ENCODE measurements at regions not wholly inside any gene's neighbourhood (a gene's known extent, or its start where the extent isn't known, plus 50 kb on each side); places are given as distances from the start of the nearest gene placed in this dataset.

GRCh38 chr6:14790976-14791375, 454.9 kb upstream of the JARID2 start:
- Mint-ChIP-seq H3K27ac (no peak overlapping the region), H3K4me3 (no peak overlapping the region), H3K27me3 (peaks cover 7% of the 10 kb centered on the region), H3K9me3 (no peaks in the 10 kb centered on the region), H3K4me1 (peaks cover 31% of the 10 kb centered on the region)
- DNase-seq = no peak
- ATAC-seq = no peak

DNA sequence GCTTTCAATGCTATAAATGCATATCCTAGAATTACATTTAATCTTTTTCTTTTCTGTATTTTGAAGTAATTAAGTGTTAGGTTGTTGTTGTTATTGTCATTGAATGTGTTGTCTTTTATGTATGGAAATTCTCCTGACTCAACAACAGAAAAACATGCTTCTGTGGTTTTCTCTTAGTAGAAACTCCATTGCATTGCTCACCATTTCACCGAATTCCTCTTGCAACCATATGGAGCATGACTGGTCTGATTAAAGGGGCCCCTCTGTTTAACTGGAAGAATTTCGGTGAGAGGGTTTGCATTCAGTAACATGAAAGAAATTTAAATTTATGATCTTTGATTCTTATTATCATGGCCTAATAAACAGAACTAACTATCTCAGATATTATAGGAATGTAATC, 454.3 kb upstream of the JARID2 start:
- H3K4me1 Mint-ChIP-seq = peaks cover 26% of the 10 kb centered on the region
- ATAC-seq (no peak), DNase-seq (no peak)
- no peaks in the 10 kb centered on the region for H3K9me3 Mint-ChIP-seq
- no peak overlapping the region for H3K4me3 Mint-ChIP-seq
- peaks cover 7% of the 10 kb centered on the region for H3K27me3 Mint-ChIP-seq
- no peak overlapping the region for H3K27ac Mint-ChIP-seq

- H3K4me1 Mint-ChIP-seq = peaks cover 20% of the 10 kb centered on the region
- peaks cover 7% of the 10 kb centered on the region for H3K27me3 Mint-ChIP-seq
- ATAC-seq (no peak), DNase-seq (no peak)
- H3K4me3 Mint-ChIP-seq = no peak overlapping the region
- H3K9me3 Mint-ChIP-seq = peaks cover 0 to 1% of the 10 kb centered on the region in 2 donors
- H3K27ac Mint-ChIP-seq = peak overlapping the region in 1 of 2 donors; percentile 42
Observed at GRCh38 chr6:14792118-14792955, 453.5 kb upstream of the JARID2 start.

- Mint-ChIP-seq H3K27ac (peak overlapping the region in 1 of 2 donors; percentile 82), H3K27me3 (peaks cover 19% of the 10 kb centered on the region), H3K9me3 (peaks cover 6 to 13% of the 10 kb centered on the region in 2 donors), H3K4me3 (no peak overlapping the region), H3K4me1 (peaks cover 32% of the 10 kb centered on the region)
- DNase-seq = no peak
- no peak for ATAC-seq
Observed at GRCh38 chr6:14795451-14795850, 450.4 kb upstream of the JARID2 start.

GRCh38 chr6:14796974-14797762, 448.7 kb upstream of the JARID2 start:
- H3K4me3 Mint-ChIP-seq = no peak overlapping the region
- peak in 1 of 2 donors; percentile 16 for DNase-seq
- H3K27ac Mint-ChIP-seq = peak overlapping the region; percentile 64 to 94
- ATAC-seq = peak; percentile 66
- H3K27me3 Mint-ChIP-seq = peaks cover 18% of the 10 kb centered on the region
- peaks cover 31% of the 10 kb centered on the region for H3K4me1 Mint-ChIP-seq
- peaks cover 6 to 13% of the 10 kb centered on the region in 2 donors for H3K9me3 Mint-ChIP-seq

DNA sequence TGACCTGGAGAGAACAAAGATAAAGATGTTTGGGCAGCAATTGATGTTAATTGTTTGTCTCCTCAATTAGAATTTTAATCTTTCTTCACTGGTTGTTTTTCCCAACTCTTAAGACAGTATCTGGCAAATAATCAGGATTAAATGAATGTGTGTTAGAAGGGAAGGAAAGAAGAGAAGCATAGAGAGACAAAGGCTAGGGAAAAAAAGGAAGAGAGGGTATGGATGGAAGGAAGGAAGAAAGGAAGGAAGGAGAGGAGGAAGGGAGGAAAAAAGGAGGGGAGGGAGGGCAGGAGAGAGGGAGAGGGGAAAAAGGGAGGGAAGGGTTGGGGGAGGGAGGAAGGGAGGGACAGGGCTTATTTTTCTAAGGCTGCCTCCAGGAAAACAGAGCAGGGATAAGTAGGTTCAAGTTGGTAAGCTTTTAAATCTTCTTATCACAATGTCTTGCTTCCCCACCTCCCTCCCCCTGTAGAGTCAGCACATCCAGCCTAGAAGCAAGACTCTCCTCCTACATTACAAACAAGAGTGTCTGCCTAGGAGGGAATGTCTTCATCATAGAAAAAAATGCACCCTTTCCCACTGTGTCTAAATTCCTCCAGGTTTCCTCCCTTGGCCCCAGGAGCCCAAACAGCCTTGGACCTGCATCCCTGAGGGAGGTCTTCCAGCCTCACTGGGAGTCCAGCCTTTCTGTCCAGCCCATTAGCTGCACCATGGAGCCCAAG, 447.8 kb upstream of the JARID2 start:
- no peak overlapping the region for H3K4me3 Mint-ChIP-seq
- ATAC-seq (no peak), DNase-seq (no peak)
- H3K9me3 Mint-ChIP-seq = peaks cover 6 to 13% of the 10 kb centered on the region in 2 donors
- peak overlapping the region; percentile 67 to 94 for H3K27ac Mint-ChIP-seq
- peaks cover 12% of the 10 kb centered on the region for H3K27me3 Mint-ChIP-seq
- H3K4me1 Mint-ChIP-seq = peaks cover 25% of the 10 kb centered on the region

GRCh38 chr6:14798594-14798982, 447.3 kb upstream of the JARID2 start:
- Mint-ChIP-seq H3K9me3 (peaks cover 6 to 13% of the 10 kb centered on the region in 2 donors), H3K27ac (peak overlapping the region in 1 of 2 donors; percentile 67), H3K27me3 (peaks cover 12% of the 10 kb centered on the region), H3K4me1 (peaks cover 25% of the 10 kb centered on the region), H3K4me3 (no peak overlapping the region)
- no peak for DNase-seq
- no peak for ATAC-seq

DNA sequence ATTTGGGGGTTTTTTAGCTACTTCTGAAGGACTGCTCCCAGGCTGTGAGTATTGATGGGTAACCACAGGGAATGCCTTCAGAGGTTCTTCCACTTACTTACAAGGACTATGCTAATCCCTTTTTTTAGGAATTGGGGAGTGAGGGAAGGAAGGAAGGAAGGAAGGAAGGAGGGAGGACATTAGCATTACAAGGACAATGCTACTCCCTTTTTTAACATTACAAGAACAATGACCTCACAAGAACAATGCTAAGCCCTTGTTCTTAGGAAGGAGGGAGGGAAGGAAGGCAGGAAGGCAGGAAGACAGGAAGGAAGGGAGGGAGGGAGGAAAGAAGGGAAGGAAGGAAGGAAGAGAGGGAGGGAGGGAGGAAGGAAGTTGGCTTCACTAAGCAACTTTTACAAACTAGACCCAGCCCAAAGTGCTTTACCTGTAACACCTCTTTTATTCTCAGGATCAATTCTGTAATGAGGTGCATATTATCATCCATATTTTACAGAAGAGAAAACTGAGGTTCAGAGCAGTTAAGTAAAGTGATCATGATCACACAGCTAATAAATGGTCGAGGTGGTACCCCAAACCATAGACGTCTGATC, 446.8 kb upstream of the JARID2 start:
- Mint-ChIP-seq H3K9me3 (peaks cover 6 to 13% of the 10 kb centered on the region in 2 donors), H3K27ac (no peak overlapping the region), H3K4me1 (peaks cover 25% of the 10 kb centered on the region), H3K4me3 (no peak overlapping the region), H3K27me3 (peaks cover 12% of the 10 kb centered on the region)
- DNase-seq (no peak), ATAC-seq (no peak)

- DNase-seq (peak in 1 of 2 donors; percentile 43), ATAC-seq (peak; percentile 88)
- Mint-ChIP-seq H3K4me1 (peaks cover 25% of the 10 kb centered on the region), H3K9me3 (peaks cover 6 to 13% of the 10 kb centered on the region in 2 donors), H3K27me3 (peaks cover 12% of the 10 kb centered on the region), H3K4me3 (no peak overlapping the region), H3K27ac (peak overlapping the region in 1 of 2 donors; percentile 74)
Observed at GRCh38 chr6:14799928-14800327, 445.9 kb upstream of the JARID2 start.

DNA sequence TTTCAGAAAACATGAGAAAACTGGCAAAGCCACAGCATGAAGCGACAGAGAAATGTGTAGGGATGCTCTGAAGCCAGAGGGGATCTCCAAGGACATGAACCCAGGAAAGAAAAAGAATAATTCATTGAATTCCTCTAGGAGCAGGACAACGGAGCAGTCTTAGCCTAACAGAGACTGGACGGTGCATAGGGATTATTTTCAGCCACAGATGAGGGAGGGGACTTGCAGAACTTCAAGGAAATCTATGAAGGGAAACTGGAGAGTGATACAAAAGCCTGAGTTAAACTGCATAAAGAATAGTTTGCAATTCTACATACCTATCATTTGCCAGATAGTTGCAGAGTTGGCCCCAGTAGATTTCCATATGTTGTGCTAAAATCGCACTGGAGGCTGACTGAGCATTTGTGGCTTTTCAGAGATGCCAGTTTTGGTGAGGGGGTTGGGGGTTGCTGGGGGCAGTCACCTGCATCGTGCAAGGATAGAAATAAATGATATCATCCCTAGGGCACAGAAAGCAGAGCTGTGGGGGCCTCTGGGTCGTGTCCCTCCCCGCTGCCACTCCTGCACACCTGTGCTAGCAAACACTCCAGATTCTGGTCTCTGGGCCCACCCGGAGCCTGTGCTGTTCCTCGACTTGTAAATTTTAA, 443.2 kb upstream of the JARID2 start:
- Mint-ChIP-seq H3K27me3 (peaks cover 12% of the 10 kb centered on the region), H3K27ac (no peak overlapping the region), H3K4me1 (peaks cover 20% of the 10 kb centered on the region), H3K9me3 (peaks cover 18 to 19% of the 10 kb centered on the region in 2 donors), H3K4me3 (no peak overlapping the region)
- no peak for DNase-seq
- ATAC-seq = no peak

- ATAC-seq = no peak
- DNase-seq = no peak
- no peak overlapping the region for H3K4me3 Mint-ChIP-seq
- H3K4me1 Mint-ChIP-seq = peaks cover 7% of the 10 kb centered on the region
- peaks cover under 1% of the 10 kb centered on the region for H3K27me3 Mint-ChIP-seq
- peaks cover 25 to 26% of the 10 kb centered on the region in 2 donors for H3K9me3 Mint-ChIP-seq
- no peak overlapping the region for H3K27ac Mint-ChIP-seq
Observed at GRCh38 chr6:14804001-14804784, 441.7 kb upstream of the JARID2 start.

- H3K27me3 Mint-ChIP-seq = no peaks in the 10 kb centered on the region
- ATAC-seq = no peak
- no peak overlapping the region for H3K27ac Mint-ChIP-seq
- no peak overlapping the region for H3K4me3 Mint-ChIP-seq
- DNase-seq = no peak
- H3K9me3 Mint-ChIP-seq = peaks cover 24% of the 10 kb centered on the region in 2 donors
- peaks cover 5% of the 10 kb centered on the region for H3K4me1 Mint-ChIP-seq
Observed at GRCh38 chr6:14804785-14805210, 441.1 kb upstream of the JARID2 start.

DNA sequence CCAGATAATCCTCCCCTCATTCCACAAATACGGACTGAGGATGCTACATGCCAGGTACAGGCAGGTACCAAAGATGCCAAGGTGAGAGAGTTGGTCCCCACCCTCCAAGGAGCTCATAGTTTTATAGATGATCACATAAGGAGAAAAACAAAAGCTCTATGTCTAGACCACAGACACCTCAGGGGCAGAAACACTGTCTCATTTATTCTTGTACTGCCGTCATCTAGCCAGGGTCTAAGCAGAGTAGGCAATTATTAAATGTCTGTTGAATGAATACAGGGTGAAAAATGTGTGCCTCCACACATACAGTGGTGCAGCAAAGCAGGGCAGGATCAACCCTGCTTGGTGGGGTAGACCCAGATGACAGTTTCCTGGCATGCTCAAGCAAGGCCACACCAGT, 439.8 kb upstream of the JARID2 start:
- Mint-ChIP-seq H3K27ac (no peak overlapping the region), H3K4me3 (no peak overlapping the region), H3K27me3 (no peaks in the 10 kb centered on the region), H3K4me1 (no peaks in the 10 kb centered on the region), H3K9me3 (peaks cover 20% of the 10 kb centered on the region in 2 donors)
- no peak for ATAC-seq
- DNase-seq = no peak

GRCh38 chr6:14807130-14807529, 438.7 kb upstream of the JARID2 start:
- Mint-ChIP-seq H3K9me3 (peaks cover 20% of the 10 kb centered on the region in 2 donors), H3K27me3 (no peaks in the 10 kb centered on the region), H3K4me3 (no peak overlapping the region), H3K27ac (no peak overlapping the region), H3K4me1 (no peaks in the 10 kb centered on the region)
- DNase-seq (no peak), ATAC-seq (no peak)

All from stimulated activated naive CD8-positive, alpha-beta T cell treated with anti-CD3 and anti-CD28 coated beads, Interleukin-15, amount 100 ng/mL, for 72 hours (primary cell).